ENCODE measurements at regions not wholly inside any gene's neighbourhood (a gene's known extent, or its start where the extent isn't known, plus 50 kb on each side); places are given as distances from the start of the nearest gene placed in this dataset.

GRCh38 chr5:12652201-12652600, 748.0 kb upstream of the CTNND2 start:
- TF ChIP-seq, protein P1, sequence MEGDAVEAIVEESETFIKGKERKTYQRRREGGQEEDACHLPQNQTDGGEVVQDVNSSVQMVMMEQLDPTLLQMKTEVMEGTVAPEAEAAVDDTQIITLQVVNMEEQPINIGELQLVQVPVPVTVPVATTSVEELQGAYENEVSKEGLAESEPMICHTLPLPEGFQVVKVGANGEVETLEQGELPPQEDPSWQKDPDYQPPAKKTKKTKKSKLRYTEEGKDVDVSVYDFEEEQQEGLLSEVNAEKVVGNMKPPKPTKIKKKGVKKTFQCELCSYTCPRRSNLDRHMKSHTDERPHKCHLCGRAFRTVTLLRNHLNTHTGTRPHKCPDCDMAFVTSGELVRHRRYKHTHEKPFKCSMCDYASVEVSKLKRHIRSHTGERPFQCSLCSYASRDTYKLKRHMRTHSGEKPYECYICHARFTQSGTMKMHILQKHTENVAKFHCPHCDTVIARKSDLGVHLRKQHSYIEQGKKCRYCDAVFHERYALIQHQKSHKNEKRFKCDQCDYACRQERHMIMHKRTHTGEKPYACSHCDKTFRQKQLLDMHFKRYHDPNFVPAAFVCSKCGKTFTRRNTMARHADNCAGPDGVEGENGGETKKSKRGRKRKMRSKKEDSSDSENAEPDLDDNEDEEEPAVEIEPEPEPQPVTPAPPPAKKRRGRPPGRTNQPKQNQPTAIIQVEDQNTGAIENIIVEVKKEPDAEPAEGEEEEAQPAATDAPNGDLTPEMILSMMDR (IDR thresholded peaks at IDR 0.05; ENCODE audit: borderline replicate concordance, extremely low read depth, low read length, poor library complexity, severe bottlenecking) = no peak
- no peak for TF ChIP-seq EZH2 (IDR thresholded peaks at IDR 0.05; ENCODE audit: borderline replicate concordance, low read depth, low read length, severe bottlenecking)
